Pancreas (tissue), 10 donors: ENCODE measurements at regions not wholly inside any gene's neighbourhood (a gene's known extent, or its start where the extent isn't known, plus 50 kb on each side); places are given as distances from the start of the nearest gene placed in this dataset.
A peak's percentile ranks its signal among the peaks of the same experiment; 100 is the strongest.

ENCODE experiments used
- ATAC-seq, 4 donors: fragments of 200-7000 bp; cut with Tn5 transposase; one replicate each; pipeline versions ENCODE4 v1.8.0 to v1.9.1; 2020; ENCODE audit warnings: mild to moderate bottlenecking in 4 of 4, moderate library complexity in 4 of 4
- DNase-seq, 6 donors: peaks; one replicate each; pipeline ENCODE4 v3.0.0-alpha.2; 2020
- FAIRE-seq: peaks from 2 replicates; lab custom pipeline; 2012; peaks lifted over from hg19 to GRCh38; lab: Jason Lieb, UNC
- H3K27ac ChIP-seq, 4 donors: fragments of 200-600 bp; sonication (generic); 1 replicate in 3 of 4; 2 replicates in 1 of 4; pipeline versions ENCODE4 v1.5.0 to v1.8.0; 2020
- H3K27me3 ChIP-seq, 4 donors: fragments of 200-600 bp; one replicate each; pipeline ENCODE4 v1.8.0; 2021
- H3K36me3 ChIP-seq, 3 donors: fragments of 200-600 bp; sonication (generic) in 1 of 3; one replicate each; pipeline versions ENCODE4 v1.5.0 to v1.8.0; 2020 to 2021
- H3K4me1 ChIP-seq, 3 donors: fragments of 200-600 bp; one replicate each; pipeline ENCODE4 v1.8.0; 2021
- H3K4me3 ChIP-seq, 4 donors: fragments of 200-600 bp; sonication (generic) in 2 of 4; one replicate each; pipeline versions ENCODE4 v1.5.0 to v1.8.0; 2020 to 2021
- H3K9me3 ChIP-seq, 4 donors: fragments of 200-600 bp; one replicate each; pipeline ENCODE4 v1.8.0; 2021
- CTCF ChIP-seq, 4 donors: fragments of 200-600 bp; sonication (generic) in 3 of 4; IDR thresholded peaks; one replicate each; pipeline versions ENCODE4 v1.5.0 to v1.8.0; 2021; ENCODE audit warnings: antibody characterized with exemption in 4 of 4
- WGBS, 2 donors: extraction: QIAGEN DNeasy Blood & Tissue Kit; methylation state at CpG; one replicate each; pipeline ENCODE4 v1.1.7; 2013; 5-methylcytosine and 5-hydroxymethylcytosine counted together
- intact Hi-C, 3 donors: fragments of 100-400 bp; cut with DNase I; formaldehyde crosslinking; loops; one replicate each; pipeline versions ENCODE4 v1.11.1 to v1.14.2; 2022
- donor health status: healthy with polysubstance abuse.
- donor health status: DM: no; HTN: no; CAD: no; lungs with moderate emphysema.
- donor health status: DM: no; HTN: no; CAD: no.
- donor health status: control.
- donor health status: control.
- donor health status: Bipolar disorder and iron deficiency.
- donor health status: DM: yes; HTN: yes; CAD: no.
- donor health status: DM: no; HTN: no; CAD: no.
- donor health status: DM: no; HTN: no; CAD: no.
- donor health status: DM: yes; HTN: yes; CAD: no.

GRCh38 chr13:30039511-30039911, 189.1 kb upstream of the UBL3 start:
- Histone ChIP-seq H3K9me3 (no peaks in the 10 kb centered on the region), H3K27ac (no peak overlapping the region), H3K4me1 (no peaks in the 10 kb centered on the region), H3K36me3 (no peaks in the 10 kb centered on the region), H3K27me3 (no peaks in the 10 kb centered on the region), H3K4me3 (no peak overlapping the region)
- WGBS, 2 donors, result 51 to 53% methylated on average over 3 of the region's 3 CpGs
- no peak for FAIRE-seq
- ATAC-seq, result no peak
- DNase-seq, result no peak
- TF ChIP-seq CTCF (IDR thresholded peaks at IDR 0.05), result no peak
- intact Hi-C loops, result no loop called here

GRCh38 chr13:30038884-30039283, 188.5 kb upstream of the UBL3 start:
- WGBS, 2 donors, result 47 to 65% methylated on average over 4 of the region's 4 CpGs
- Histone ChIP-seq H3K36me3 (no peaks in the 10 kb centered on the region), H3K4me1 (no peaks in the 10 kb centered on the region), H3K4me3 (no peak overlapping the region), H3K27me3 (no peaks in the 10 kb centered on the region), H3K27ac (no peak overlapping the region), H3K9me3 (no peaks in the 10 kb centered on the region)
- FAIRE-seq (no peak), ATAC-seq (no peak), DNase-seq (no peak)
- intact Hi-C loops, result no loop called here
- no peak for TF ChIP-seq CTCF (IDR thresholded peaks at IDR 0.05)

- H3K36me3 ChIP-seq, result no peaks in the 10 kb centered on the region
- no peak overlapping the region for H3K27ac ChIP-seq
- DNase-seq, result no peak
- no peak overlapping the region for H3K4me3 ChIP-seq
- H3K4me1 ChIP-seq, result no peaks in the 10 kb centered on the region
- H3K9me3 ChIP-seq, result no peaks in the 10 kb centered on the region
- ATAC-seq, result no peak
- H3K27me3 ChIP-seq, result no peaks in the 10 kb centered on the region
- intact Hi-C loops, result no loop called here
- WGBS, 2 donors, result 88 to 89% methylated on average over 4 of the region's 4 CpGs
- TF ChIP-seq CTCF (IDR thresholded peaks at IDR 0.05), result no peak
- FAIRE-seq, result no peak
Measured at GRCh38 chr13:30037766-30038165, 187.3 kb upstream of the UBL3 start.

GRCh38 chr13:30037306-30037705, 186.9 kb upstream of the UBL3 start:
- FAIRE-seq, result no peak
- Histone ChIP-seq H3K36me3 (no peaks in the 10 kb centered on the region), H3K9me3 (no peaks in the 10 kb centered on the region), H3K27ac (no peak overlapping the region), H3K27me3 (no peaks in the 10 kb centered on the region), H3K4me3 (no peak overlapping the region), H3K4me1 (no peaks in the 10 kb centered on the region)
- intact Hi-C loops, result no loop called here
- no peak for DNase-seq
- no peak for ATAC-seq
- WGBS, 2 donors, result 73 to 81% methylated on average over 6 of the region's 6 CpGs
- no peak for TF ChIP-seq CTCF (IDR thresholded peaks at IDR 0.05)

- peak in 3 of 4 donors; percentile 18 to 62 (median 27) for ATAC-seq
- TF ChIP-seq CTCF (IDR thresholded peaks at IDR 0.05), result no peak
- Histone ChIP-seq H3K4me3 (no peak overlapping the region), H3K4me1 (no peaks in the 10 kb centered on the region), H3K36me3 (no peaks in the 10 kb centered on the region), H3K9me3 (no peaks in the 10 kb centered on the region), H3K27ac (no peak overlapping the region), H3K27me3 (no peaks in the 10 kb centered on the region)
- FAIRE-seq, result no peak
- DNase-seq, result no peak
- intact Hi-C loops, result no loop called here
- WGBS, 2 donors, result 81 to 93% methylated on average over 3 of the region's 3 CpGs
Measured at GRCh38 chr13:30034458-30034795, 184.0 kb upstream of the UBL3 start.
